NCI-H2227 (cell line): ENCODE measurements at regions not wholly inside any gene's neighbourhood (a gene's known extent, or its start where the extent isn't known, plus 50 kb on each side); places are given as distances from the start of the nearest gene placed in this dataset.

Experiments used
- DNase-seq: peaks from one replicate; lab custom pipeline; 2025; ENCODE audit not compliant: unreplicated experiment; lab: John Stamatoyannopoulos, UW

- DNase-seq: no peak
Measured at GRCh38 chr6:167766986-167767714, 59.6 kb upstream of the AFDN start.

GRCh38 chr6:167767715-167768107 lies 59.0 kb upstream of the AFDN start:
- no peak for DNase-seq

- no peak for DNase-seq
Measured at GRCh38 chr6:167768471-167769215, 58.1 kb upstream of the AFDN start.

- DNase-seq: no peak
Measured at GRCh38 chr6:167769408-167770190, 57.1 kb upstream of the AFDN start.

- DNase-seq: no peak
Measured at GRCh38 chr6:167770291-167770955, 56.3 kb upstream of the AFDN start.

- no peak for DNase-seq
Measured at GRCh38 chr6:167774881-167775280, 51.8 kb upstream of the AFDN start.

GRCh38 chr6:167776906-167777627 lies 49.6 kb upstream of the AFDN start:
- DNase-seq: no peak
